ENCODE measurements at regions not wholly inside any gene's neighbourhood (a gene's known extent, or its start where the extent isn't known, plus 50 kb on each side); places are given as distances from the start of the nearest gene placed in this dataset.
"Not testable (repeated sequence)": the region's sequence is repeated elsewhere in the genome, so short reads cannot be mapped to it uniquely, and the experiment has no call there.

DNA sequence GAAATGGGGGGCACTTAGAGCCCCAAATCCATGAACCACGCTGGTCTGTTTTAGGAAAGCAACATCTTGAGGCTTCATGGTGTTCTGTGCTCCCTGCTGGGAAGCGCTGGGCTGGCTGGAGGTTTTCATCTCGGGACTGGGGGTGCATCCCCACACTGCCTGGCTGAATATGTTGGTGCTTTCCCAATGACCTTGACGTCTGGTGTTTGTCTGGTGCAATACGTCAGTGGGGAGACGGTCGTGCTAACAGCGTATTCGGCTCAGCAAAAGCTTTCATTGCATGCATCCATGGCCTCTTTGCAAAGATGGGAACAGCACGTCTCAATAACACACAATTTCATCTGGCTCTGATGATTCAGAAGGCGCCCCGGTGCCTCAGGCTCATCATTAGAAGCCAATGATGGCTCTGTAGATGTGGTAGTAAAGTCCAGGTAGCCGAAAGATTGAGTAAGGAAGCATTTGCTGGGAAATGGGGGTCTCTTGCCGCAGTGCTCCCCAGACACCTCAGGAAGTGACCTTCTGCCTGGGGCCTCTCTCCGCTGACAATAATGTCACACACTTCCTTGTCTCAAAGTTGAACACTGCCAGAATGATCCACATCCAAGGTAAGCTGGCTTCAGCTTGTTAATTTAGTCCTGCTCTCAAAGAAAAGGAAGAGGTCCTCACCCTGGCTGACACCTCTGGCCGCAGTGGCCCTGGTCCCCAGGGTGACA, 97.7 kb downstream of the ING1 start:
- DNase-seq, result no peak

DNA sequence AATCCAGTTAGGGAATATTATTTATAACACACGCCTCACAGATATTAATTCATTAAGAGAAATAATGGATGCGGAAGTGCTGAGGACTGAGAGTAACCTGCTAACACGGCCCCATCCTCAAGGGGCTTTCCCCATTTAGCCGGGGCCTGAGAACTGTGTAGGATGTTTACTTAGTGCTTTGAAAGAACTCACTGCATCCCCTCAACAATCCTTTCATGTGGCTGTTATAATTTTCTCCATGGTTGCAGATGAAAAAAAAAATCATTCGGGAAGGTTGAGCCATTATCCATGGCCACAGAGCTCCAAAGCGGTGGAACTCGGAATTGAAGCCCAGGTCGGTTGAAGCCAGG, 98.2 kb downstream of the ING1 start:
- DNase-seq, result no peak

DNA sequence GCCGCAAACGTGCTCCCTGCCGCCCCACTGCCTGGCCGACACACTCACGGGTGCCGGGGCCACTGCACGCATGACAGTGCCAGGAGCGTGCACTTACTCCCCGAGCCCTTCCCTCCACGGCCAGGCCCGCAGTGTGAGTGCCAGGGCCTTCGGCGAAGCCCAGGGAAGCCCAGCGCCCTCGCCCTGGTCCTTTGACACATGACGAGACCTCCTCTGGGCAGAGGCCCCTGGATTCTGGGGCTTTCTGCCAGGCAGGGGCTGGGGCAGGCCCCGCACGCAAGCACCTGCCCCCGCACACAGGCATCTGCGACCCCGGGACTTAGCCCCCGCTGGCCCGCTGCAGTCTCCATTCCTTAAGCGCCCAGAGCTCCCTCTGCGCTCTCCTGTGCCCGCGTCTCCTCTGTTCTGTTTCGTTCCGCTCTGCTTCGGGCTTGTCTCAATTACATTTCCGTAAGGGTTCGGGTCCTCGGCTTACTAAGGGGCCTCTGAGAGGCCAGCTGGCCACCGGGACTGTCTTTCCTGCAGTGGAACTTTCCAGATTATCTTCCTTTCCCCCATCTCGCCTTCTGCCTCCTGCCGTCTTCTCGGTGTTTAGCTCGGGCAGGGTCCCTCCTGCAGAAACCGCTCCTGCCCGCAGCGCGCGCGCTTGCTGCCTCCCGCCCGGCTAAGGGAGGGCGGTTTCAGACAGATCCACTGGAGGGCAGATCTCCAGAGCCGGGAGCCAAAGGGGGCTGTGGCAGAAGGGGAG, 98.8 kb downstream of the ING1 start:
- DNase-seq, result no peak

DNA sequence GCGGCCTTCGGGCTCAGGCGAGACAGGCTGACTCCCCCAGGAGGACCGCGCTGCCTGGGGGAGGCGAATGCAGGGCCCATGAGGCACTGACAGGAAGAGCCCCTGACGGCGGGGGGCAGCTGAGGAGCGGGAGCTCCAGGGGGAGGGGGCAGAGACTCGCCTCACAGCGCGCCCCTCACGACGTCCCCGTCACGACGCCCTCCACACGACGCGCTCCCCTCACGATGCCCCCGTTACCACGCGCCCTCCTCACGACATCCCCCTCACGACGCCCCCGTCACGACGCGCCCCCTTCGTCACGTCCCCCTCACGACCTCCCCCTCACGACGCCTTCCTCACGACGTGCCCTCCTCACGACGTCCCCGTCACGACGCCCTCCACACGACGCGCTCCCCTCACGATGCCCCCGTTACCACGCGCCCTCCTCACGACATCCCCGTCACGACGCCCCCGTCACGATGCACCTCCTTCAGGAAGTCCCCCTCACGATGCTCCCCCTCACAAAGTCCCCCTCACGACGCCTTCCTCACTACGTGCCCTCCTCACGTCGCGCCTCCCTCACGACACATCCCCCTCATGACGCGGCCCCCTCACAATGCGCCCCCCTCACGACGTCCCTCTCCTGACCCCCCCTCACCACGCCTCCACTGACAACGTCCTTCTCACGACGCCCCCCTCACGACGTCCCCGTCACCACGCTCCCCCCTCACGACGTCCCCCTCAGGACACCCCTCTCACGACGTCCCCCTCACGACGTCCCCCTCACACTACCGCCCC, 99.6 kb downstream of the ING1 start:
- no peak for DNase-seq

DNA sequence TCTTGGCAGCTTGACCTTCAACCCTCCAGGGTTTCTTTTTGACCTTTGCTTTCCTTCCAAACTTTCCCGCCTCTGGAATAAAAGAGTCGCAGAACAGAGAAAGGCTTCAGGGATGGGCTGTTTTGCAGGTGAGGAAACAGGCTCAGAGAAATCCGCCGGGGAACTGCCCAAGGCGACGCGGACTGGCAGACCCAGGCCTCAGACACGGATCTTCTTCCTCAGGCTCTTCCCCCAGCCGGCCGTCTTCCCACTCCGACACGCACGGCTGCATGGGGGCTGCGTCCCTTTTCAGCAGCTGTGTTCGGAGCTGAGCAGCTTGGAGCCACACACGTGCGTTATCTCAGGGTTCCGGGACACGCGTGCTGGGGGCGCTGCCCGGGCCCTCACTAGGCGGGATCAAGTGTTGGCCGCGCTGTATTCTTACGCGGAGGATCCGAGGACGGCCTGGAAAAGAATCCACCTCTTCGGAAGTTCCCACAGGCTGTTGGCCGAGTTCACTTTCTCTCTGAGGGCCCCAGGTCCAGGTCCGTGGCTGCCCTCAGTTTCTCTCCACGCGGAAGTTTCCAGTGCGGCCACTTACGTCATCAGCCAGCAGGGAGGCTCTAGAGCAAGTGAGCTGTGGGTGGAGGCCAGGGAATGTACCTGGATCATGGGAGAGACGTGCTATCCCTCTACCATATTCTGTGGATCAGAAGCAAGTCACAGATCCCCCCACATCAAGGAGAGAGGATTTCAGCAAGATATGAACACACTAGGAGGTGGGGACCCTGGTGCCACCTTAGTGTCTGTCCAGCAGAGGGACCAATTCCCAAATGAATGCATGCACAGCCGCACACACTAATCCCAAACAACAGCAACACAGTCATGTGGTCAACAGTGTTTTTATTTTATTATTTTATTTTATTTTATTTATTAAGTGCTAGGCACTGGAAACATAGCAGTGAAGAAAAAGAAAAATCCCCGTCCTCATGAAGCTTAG, 100.4 kb downstream of the ING1 start:
- no peak for DNase-seq

DNA sequence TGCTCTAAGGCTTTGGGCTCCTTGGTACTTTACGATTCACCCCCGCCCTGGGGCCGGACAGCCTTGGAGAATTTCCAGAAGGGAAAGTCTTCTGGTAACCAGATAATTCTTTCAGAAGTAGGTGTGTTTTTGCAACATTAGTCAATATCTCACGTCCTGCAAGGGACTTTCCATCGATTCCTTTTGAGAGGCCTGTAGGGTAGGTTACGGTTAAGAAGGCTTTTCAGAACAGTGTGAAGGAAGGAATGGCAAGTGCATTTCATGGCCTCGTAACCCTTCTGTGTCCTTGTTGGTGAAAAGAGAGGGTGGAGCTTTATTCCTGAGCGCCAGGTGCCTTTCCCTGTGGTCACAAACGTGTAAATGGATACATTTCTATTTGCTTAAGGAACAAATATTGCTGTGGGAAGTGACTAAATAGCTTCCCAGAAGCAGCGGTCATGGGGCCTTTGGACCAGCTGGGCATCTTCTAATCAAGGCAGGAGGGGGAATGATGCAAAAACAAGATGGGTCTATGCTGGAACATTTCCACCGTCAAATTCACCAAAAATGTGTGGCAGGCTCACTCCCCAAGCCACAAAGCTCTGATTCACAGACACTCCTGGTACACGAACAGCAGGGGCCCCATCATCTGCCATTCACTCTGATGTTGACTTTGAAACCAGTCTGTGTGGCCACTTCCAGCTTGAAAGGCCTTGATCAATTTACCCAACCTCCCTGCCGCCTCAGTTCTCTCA, 99.2 kb downstream of the ANKRD10 start:
- peak; percentile 95 for DNase-seq

DNA sequence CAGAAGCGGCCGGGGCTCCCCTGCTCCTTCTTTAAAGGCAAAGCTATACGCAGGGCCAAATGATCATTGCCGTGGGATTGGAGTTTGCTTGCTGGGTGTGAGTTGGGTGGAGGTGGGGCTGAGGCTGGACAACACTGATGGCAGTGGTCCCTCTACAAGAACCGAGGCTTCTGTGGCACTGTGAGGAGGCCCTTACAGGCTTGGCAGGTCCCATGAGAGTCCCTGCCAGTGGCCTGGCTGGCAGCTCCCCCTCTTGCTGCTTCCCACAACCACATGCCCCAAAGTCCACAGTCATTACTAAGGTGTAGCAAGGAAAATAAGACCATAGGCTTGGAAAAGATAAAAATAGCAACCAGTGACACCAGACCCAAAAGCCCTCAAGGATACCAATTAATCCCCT, 98.4 kb downstream of the ANKRD10 start:
- peak; percentile 20 for DNase-seq

DNA sequence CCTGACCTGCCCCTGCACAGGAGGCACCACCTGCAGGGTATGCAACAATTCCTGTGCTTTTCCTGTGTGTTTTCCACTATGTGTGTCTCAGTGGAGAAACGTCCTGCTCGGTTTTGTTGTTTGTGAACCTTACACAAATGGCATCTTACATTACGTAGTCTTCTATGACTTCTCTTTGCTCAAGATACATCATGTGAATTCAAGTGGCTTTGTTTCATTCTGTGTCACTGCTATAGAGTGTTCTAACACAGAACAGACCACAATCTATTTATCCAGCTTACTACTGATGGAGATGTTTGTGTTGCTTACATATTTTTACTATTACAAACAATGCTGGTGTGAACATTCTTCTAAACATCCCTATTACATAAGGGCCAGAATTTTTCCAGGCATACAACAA, 97.7 kb downstream of the ANKRD10 start:
- DNase-seq, result peak; percentile 44

DNA sequence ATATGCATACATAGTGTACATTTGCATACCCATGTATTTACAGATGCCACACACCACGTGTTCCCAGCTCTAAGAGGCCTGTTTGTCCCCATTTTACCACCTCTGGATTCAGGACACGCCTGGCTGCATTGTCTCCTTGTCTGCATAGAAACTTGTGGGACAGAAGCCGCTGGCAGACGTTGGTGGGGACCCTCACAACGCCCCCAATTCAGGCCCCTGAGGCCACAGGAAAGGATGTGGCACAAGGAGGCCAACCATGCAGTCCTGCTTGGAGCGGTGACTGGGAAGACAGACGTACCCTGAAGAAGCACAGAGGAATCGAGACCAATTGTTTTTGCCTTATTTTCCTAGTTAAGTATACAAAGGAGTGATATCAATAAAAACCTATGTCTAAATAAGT, 96.1 kb downstream of the ANKRD10 start:
- DNase-seq, result no peak

DNA sequence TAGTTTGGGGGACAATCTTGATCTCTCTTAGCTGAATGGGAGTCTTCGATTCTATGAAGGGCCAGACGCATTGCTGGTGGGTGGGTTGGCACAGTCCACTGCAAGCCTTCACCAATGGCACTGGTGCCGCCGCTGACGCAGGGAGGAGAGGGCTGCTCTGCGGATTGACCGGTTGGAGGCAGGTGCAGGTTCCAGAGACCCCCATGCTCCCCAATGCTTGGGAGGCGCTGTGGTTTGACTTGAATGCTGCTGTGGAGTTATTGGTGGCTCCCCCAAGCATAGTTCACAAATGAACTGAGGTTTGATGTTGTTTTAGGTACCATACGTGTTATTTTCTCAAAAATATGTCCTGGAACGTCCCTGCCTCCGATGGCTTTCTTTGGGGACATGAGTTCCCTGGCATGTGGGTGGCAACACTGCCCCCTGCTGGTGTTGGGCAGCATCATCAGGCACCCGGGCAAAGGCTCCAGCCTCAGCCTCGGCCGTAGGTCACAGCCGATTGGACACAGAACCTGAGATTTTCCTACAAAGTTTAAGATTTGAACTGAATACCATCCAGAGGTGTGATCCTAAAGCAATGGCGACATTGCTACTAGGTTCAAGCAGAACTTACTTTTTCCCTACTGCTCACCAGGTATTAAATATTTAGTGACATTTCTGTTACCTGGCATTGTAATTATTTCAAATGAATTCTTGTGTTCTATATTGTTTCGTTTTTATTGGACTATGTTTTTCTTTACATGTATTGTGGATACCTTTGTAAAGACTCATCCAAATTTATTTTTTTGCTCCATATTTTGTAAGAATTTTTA, 95.5 kb downstream of the ANKRD10 start:
- peak; percentile 84 for DNase-seq

DNA sequence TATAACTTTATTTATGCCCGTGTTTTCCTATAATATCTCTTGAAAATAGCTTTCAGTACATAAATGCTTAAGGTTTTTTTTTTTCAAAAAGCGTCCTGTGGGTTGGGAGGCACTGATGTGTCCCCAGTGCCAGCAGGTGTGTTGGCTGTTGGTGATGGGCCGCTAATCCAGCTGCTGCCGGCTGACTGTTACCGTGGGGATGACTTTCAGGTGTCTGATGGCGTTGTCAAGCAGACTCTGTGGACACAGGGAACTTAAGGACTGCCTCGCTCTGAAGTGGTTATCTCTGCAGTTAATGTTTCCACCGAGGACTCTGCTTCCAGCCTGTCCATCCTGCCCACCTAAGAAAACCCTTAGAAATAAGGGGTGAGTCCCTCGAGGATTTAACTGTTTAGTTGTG, 94.5 kb downstream of the ANKRD10 start:
- peak; percentile 89 for DNase-seq

DNA sequence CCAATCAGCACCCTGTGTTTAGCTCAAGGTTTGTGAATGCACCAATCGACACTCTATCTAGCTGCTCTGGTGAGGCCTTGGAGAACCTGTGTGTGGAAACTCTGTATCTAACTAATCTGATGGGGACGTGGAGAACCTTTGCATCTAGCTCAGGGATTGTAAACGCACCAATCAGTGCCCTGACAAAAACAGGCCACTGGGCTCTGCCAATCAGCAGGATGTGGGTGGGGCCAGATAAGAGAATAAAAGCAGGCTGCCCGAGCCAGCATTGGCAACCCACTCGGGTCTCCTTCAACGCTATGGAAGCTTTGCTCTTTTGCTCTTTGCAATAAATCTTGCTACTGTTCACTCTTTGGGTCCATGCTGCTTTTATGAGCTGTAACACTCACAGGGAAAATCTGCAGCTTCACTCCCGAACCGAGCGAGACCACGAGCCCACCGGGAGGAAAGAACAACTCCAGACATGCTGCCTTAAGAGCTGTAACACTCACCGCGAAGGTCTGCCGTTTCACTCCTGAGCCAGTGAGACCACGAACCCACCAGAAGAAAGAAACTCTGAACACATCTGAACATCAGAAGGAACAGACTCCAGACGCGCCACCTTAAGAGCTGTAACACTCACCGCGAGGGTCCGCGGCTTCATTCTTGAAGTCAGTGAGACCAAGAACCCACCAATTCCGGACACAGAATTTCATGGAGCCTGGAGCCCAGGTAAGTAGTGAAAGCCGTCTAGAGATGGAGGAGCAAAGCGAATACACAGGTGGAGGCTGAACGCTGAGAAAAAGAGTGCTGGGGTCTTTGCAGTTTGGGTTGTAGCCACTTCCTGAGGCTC, 92.8 kb downstream of the ANKRD10 start:
- DNase-seq, result not testable (repeated sequence)

DNA sequence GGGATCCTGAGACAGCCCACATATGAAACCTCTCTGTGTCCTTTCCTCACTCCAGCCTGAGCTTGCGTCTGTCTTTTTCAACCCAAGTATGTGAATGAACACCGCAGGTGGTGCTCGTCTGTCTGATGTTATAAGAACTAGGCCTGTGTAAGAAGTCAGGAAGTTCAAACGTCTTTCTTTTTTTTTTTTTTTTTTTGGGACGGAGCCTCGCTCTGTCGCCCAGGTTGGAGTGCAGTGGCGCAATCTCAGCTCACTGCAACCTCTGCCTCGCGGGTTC, 92.3 kb downstream of the ANKRD10 start:
- no peak for DNase-seq

DNA sequence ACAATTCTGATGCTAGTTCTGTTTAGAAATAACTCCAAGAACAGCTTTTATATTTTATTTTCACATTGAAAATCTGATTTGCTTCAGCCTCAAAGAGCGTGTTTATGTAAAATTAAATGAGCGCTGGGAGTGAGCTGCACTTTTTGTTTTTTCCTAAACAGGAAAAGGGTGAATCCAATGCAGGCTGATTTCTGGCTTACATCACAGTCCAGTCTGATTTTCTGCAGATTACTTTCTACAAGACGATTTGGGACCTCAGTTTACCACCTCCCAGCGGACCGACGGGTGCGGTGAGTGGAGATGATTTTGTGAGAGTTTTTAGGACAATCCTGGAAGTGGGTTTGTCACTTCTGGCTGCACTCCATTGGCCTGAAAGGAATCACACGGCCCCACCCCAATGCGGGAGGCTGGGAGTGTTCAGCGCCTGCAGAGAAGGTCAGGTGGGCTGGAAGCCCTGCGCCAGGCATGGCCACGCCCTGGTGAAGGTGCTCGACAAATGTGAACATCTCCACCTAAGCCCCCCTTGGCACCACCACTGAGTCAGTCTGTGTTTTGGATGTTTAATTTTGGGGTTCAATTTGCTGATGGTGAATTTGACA, 90.1 kb downstream of the ANKRD10 start:
- no peak for DNase-seq

DNA sequence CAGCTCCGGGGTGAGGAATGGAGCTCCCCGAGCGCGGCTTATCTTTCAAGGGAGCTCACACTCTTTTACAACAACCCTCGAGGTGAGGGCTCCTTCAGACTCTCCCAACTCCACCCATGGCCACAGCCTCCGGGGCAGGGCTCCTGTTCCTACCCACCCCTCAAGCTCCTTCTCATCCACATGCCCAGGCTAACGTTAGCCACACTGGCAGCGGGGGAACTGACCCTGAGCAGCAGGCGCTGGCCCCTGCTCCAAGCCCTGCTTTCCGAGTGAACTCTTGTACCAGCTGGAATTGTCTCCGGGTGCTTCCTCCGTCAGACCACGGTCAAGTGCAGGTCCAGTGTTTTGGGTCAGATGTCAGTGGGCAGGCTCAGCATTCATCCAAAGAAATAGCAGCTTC, 89.4 kb downstream of the ANKRD10 start:
- no peak for DNase-seq

DNA sequence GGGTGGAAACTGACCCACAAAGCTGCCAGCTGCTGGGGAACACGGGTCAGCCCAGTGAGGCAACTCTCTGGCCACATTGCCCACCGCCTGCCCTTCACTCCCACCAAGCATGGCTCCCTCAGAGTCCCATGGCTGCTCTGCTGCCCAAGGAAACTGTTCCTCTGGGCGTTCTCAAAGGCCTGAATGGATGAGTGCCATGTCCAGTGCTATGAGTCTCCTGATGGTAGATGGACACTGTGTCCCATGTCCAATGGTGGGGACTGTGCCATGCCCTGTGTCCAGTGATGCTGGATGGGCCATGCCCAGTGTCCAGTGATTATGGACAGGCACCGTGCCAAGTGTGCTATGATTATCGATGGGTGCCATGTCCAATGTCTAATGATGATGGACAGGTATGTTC, 88.8 kb downstream of the ANKRD10 start:
- no peak for DNase-seq

DNA sequence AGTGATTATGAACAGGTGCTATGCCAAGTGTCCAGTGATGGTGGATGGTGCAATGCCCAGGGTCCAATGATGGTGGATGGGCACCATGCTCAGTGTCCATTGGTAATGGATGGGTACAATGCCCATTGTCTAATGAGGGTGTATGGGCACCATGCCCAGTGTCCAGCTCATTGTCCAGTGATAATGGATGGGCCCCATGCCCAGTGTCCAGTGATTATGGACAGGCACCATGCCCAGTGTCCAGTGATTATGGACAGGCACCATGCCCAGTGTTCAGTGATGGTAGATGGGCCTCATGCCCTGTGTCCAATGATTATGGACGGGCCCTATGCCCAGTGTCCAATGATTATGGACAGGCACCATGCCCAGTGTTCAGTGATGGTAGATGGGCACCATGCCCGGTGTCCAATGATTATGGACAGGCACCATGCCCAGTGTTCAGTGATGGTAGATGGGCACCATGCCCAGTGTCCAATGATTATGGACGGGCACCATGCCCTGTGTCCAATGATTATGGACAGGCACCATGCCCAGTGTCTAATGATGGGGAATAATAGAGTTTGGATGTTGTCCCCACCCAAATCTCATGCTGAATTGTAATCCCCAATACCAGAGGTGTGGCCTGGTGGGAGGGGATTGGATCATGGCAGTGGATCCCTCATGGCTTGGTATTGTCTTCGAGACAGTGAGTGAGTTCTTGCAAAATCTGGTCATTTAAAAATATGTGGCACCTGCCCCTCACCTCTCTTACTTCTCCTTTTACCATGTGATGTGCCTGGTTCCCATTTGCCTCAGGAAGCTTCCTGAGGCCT, 87.8 kb downstream of the ANKRD10 start:
- DNase-seq, result peak; percentile 26

Measured in NCI-H2029 (cell line).